C4-2B (cell line): ENCODE measurements at regions not wholly inside any gene's neighbourhood (a gene's known extent, or its start where the extent isn't known, plus 50 kb on each side); places are given as distances from the start of the nearest gene placed in this dataset.

Experiments
- CTCF ChIP-seq: fragments of 450-650 bp; conservative IDR thresholded peaks from 2 replicates; pipeline ENCODE4 v1.5.1; 2017; ENCODE audit warnings: mild to moderate bottlenecking
- ZFX ChIP-seq: fragments of 450-650 bp; IDR thresholded peaks from 2 replicates; pipeline ENCODE4 v1.6.1; 2017

GRCh38 chr12:102763061-102763460 lies 154.0 kb downstream of the PAH start:
- TF ChIP-seq CTCF (no peak), ZFX (no peak)
